Neural cell (in vitro differentiated cells): ENCODE measurements at regions not wholly inside any gene's neighbourhood (a gene's known extent, or its start where the extent isn't known, plus 50 kb on each side); places are given as distances from the start of the nearest gene placed in this dataset.

Experiments used
- EP300 ChIP-seq: fragments of 450-650 bp; conservative IDR thresholded peaks from 2 replicates; pipeline ENCODE4 v1.6.1; 2014; ENCODE audit warnings: antibody characterized with exemption, mild to moderate bottlenecking, moderate library complexity; ENCODE audit not compliant: poor library complexity, severe bottlenecking
- EZH2 ChIP-seq: fragments of 200-600, 300-800 bp; shearing (Covaris generic), sonication (generic); IDR thresholded peaks from 2 replicates; pipeline ENCODE4 v1.6.1; 2014; ENCODE audit warnings: antibody characterized with exemption, low read length, borderline replicate concordance, mild to moderate bottlenecking; ENCODE audit not compliant: insufficient read depth, poor library complexity, severe bottlenecking
- POLR2AphosphoS5 ChIP-seq: IDR thresholded peaks from 2 replicates; pipeline ENCODE4 v1.6.1; 2012
- SMC3 ChIP-seq: fragments of 450-650 bp; conservative IDR thresholded peaks from 2 replicates; pipeline ENCODE4 v1.6.1; 2014; ENCODE audit warnings: antibody characterized with exemption, mild to moderate bottlenecking, moderate library complexity; ENCODE audit not compliant: poor library complexity
- TAF1 ChIP-seq: IDR thresholded peaks from 2 replicates; pipeline ENCODE4 v1.6.1; 2012; ENCODE audit warnings: low read depth
- TF ChIP-seq, protein P1 (sequence below): IDR thresholded peaks from 2 replicates; pipeline ENCODE4 v1.6.1; 2012; ENCODE audit warnings: borderline replicate concordance
- TF ChIP-seq, protein P2 (sequence below): fragments of 450-650 bp; IDR thresholded peaks from 2 replicates; pipeline ENCODE4 v1.5.1; 2014; ENCODE audit warnings: antibody characterized with exemption, mild to moderate bottlenecking, moderate library complexity; ENCODE audit not compliant: poor library complexity, severe bottlenecking

DNA sequence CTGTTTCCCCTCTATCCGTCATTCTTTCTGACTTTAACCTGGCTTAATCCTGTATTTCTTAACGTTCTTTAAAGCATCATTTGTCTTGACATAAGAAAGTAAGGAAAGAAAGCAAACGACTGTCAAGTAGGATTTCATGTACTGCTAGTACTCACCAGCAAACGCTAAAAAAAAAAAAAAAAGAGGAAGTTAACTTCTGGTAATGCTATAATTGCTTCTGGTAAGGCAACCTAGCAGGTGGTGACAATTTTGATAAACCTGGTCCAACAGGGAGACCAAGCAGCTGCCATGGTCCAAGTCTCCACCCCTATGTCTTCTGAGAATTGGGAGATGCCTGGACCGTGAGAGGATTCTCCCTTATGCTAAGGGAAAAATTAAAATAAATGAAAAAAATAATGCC, 306.6 kb downstream of the DAD1 start:
- TF ChIP-seq, protein P1, sequence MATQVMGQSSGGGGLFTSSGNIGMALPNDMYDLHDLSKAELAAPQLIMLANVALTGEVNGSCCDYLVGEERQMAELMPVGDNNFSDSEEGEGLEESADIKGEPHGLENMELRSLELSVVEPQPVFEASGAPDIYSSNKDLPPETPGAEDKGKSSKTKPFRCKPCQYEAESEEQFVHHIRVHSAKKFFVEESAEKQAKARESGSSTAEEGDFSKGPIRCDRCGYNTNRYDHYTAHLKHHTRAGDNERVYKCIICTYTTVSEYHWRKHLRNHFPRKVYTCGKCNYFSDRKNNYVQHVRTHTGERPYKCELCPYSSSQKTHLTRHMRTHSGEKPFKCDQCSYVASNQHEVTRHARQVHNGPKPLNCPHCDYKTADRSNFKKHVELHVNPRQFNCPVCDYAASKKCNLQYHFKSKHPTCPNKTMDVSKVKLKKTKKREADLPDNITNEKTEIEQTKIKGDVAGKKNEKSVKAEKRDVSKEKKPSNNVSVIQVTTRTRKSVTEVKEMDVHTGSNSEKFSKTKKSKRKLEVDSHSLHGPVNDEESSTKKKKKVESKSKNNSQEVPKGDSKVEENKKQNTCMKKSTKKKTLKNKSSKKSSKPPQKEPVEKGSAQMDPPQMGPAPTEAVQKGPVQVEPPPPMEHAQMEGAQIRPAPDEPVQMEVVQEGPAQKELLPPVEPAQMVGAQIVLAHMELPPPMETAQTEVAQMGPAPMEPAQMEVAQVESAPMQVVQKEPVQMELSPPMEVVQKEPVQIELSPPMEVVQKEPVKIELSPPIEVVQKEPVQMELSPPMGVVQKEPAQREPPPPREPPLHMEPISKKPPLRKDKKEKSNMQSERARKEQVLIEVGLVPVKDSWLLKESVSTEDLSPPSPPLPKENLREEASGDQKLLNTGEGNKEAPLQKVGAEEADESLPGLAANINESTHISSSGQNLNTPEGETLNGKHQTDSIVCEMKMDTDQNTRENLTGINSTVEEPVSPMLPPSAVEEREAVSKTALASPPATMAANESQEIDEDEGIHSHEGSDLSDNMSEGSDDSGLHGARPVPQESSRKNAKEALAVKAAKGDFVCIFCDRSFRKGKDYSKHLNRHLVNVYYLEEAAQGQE, result no peak
- TF ChIP-seq, protein P2, sequence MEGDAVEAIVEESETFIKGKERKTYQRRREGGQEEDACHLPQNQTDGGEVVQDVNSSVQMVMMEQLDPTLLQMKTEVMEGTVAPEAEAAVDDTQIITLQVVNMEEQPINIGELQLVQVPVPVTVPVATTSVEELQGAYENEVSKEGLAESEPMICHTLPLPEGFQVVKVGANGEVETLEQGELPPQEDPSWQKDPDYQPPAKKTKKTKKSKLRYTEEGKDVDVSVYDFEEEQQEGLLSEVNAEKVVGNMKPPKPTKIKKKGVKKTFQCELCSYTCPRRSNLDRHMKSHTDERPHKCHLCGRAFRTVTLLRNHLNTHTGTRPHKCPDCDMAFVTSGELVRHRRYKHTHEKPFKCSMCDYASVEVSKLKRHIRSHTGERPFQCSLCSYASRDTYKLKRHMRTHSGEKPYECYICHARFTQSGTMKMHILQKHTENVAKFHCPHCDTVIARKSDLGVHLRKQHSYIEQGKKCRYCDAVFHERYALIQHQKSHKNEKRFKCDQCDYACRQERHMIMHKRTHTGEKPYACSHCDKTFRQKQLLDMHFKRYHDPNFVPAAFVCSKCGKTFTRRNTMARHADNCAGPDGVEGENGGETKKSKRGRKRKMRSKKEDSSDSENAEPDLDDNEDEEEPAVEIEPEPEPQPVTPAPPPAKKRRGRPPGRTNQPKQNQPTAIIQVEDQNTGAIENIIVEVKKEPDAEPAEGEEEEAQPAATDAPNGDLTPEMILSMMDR, result no peak
- TF ChIP-seq EZH2 (no peak), EP300 (no peak), TAF1 (no peak), POLR2AphosphoS5 (no peak), SMC3 (no peak)
